HFF-Myc (cell line): ENCODE measurements at regions not wholly inside any gene's neighbourhood (a gene's known extent, or its start where the extent isn't known, plus 50 kb on each side); places are given as distances from the start of the nearest gene placed in this dataset.
A peak's percentile ranks its signal among the peaks of the same experiment; 100 is the strongest.

Experiments used
- DNase-seq: peaks from one replicate; pipeline ENCODE4 v3.0.0-alpha.2; 2011; ENCODE audit warnings: low read depth; ENCODE audit errors: extremely low read depth
- H3K4me3 ChIP-seq: replicated peaks from 2 replicates; pipeline ENCODE4 v1.5.1; 2011; ENCODE audit warnings: low read depth, mild to moderate bottlenecking, control low read depth, low read length
- CTCF ChIP-seq: IDR thresholded peaks from 2 replicates; pipeline ENCODE4 v1.5.1; 2012; ENCODE audit warnings: mild to moderate bottlenecking, low read depth, low read length, control low read depth; ENCODE audit errors: missing control alignments

- no peak for TF ChIP-seq CTCF
Observed at GRCh38 chr11:70510106-70510505, 111.8 kb downstream of the CTTN start.

GRCh38 chr11:70510571-70510970 is 112.2 kb downstream of the CTTN start:
- DNase-seq, result no peak
- TF ChIP-seq CTCF, result no peak
- no peak overlapping the region for H3K4me3 ChIP-seq

More at GRCh38 chr11:70510106-70510505, 111.8 kb downstream of the CTTN start:
- H3K4me3 ChIP-seq, result no peak overlapping the region
- no peak for DNase-seq

GRCh38 chr11:70511345-70511744 is 113.0 kb downstream of the CTTN start:
- DNase-seq, result no peak
- TF ChIP-seq CTCF, result no peak
- H3K4me3 ChIP-seq, result no peak overlapping the region

- DNase-seq, result no peak
- no peak for TF ChIP-seq CTCF
- H3K4me3 ChIP-seq, result no peak overlapping the region
Observed at GRCh38 chr11:70512716-70513115, 114.4 kb downstream of the CTTN start.

- H3K4me3 ChIP-seq, result no peak overlapping the region
- DNase-seq, result no peak
- TF ChIP-seq CTCF, result no peak
Observed at GRCh38 chr11:70517203-70517602, 118.9 kb downstream of the CTTN start.

- no peak overlapping the region for H3K4me3 ChIP-seq
- DNase-seq, result peak; percentile 7
- TF ChIP-seq CTCF, result no peak
Observed at GRCh38 chr11:70517988-70518907, 119.9 kb downstream of the CTTN start.

- H3K4me3 ChIP-seq, result no peak overlapping the region
- no peak for DNase-seq
- TF ChIP-seq CTCF, result no peak
Observed at GRCh38 chr11:70519117-70519516, 120.8 kb downstream of the CTTN start.
